K562 (cell line): ENCODE measurements at regions not wholly inside any gene's neighbourhood (a gene's known extent, or its start where the extent isn't known, plus 50 kb on each side); places are given as distances from the start of the nearest gene placed in this dataset.

Experiments used
- ATAC-seq: fragments of 200-7000 bp; cut with Tn5 transposase; 3 replicates; pipeline ENCODE4 v1.9.1; 2020; ENCODE audit warnings: moderate library complexity
- BruUV-seq: library from RNA; stranded (reverse); fragments of 400-500 nt; replicated peaks from 2 replicates; lab custom pipeline; 2021; lab: Mats Ljungman, UMichigan
- CTCF ChIA-PET: fragments of 300-600 bp; formaldehyde crosslinking; extraction: SDS; loops from one replicate; lab custom pipeline; 2021; ENCODE audit warnings: low intra/inter-chr PET ratio; lab: Yijun Ruan, JAX
- POLR2A ChIA-PET: fragments of 300-600, 350-650 bp; sonication (Branson Sonifier 250); formaldehyde crosslinking; extraction: SDS; loops from one replicate; lab custom pipeline; 2021; ENCODE audit warnings: antibody characterized with exemption, inconsistent platforms; lab: Yijun Ruan, JAX
- DNase-seq, 4 experiments: peaks; one replicate each; pipeline versions ENCODE4 v3.0.0 to v3.0.0-alpha.2; 2011 to 2018; ENCODE audit warnings: low spot score in 3 of 4, mixed read lengths in 3 of 4; ENCODE audit errors: extremely low read depth in 1 of 4
- FAIRE-seq: peaks from 2 replicates; lab custom pipeline; 2011; peaks lifted over from hg19 to GRCh38; lab: Jason Lieb, UNC
- H2AFZ ChIP-seq: 2 replicates; pipeline ENCODE4 v1.6.0; 2011; ENCODE audit warnings: low read depth, low read length, control low read depth, inconsistent platforms
- H3K27ac ChIP-seq: fragments of 200-600 bp; 3 replicates; pipeline ENCODE4 v1.8.0; 2011; ENCODE audit warnings: low read depth, mild to moderate bottlenecking, control low read depth, inconsistent platforms, low read length, moderate library complexity, mixed read lengths; ENCODE audit errors: extremely low read depth
- H3K27me3 ChIP-seq, 2 experiments: fragments of 300-600 bp in 1 of 2; 2 replicates in 1 of 2; 3 replicates in 1 of 2; pipeline versions ENCODE4 v1.6.0 to v1.8.0; 2011; ENCODE audit warnings: inconsistent platforms in 2 of 2, low read length in 2 of 2, mild to moderate bottlenecking in 1 of 2, mixed read lengths in 1 of 2, moderate library complexity in 1 of 2; ENCODE audit not compliant: control insufficient read depth in 2 of 2, insufficient read depth in 2 of 2
- H3K36me3 ChIP-seq: fragments of 300-600 bp; 3 replicates; pipeline ENCODE4 v1.8.0; 2011; ENCODE audit warnings: mild to moderate bottlenecking, low read length, inconsistent platforms; ENCODE audit not compliant: control insufficient read depth, insufficient read depth
- H3K4me1 ChIP-seq, 2 experiments: fragments of 200-600 bp in 1 of 2; replicated peaks in 1 of 2; 2 replicates in 1 of 2; 3 replicates in 1 of 2; pipeline versions ENCODE4 v1.5.1 to v1.8.0; 2011; ENCODE audit warnings: inconsistent platforms in 2 of 2, low read length in 2 of 2, mild to moderate bottlenecking in 1 of 2, mixed read lengths in 1 of 2, moderate library complexity in 1 of 2; ENCODE audit not compliant: control insufficient read depth in 2 of 2, insufficient read depth in 2 of 2
- H3K4me2 ChIP-seq: 2 replicates; pipeline ENCODE4 v1.6.1; 2011; ENCODE audit warnings: low read length, control low read depth, inconsistent platforms, mixed read lengths; ENCODE audit not compliant: insufficient read depth
- H3K4me3 ChIP-seq: fragments of 200-600 bp; sonication (generic), shearing (Covaris generic); 2 replicates; pipeline ENCODE4 v1.5.1; 2016; ENCODE audit warnings: control low read depth, inconsistent platforms
- H3K79me2 ChIP-seq: fragments of 200-600 bp; 3 replicates; pipeline ENCODE4 v1.8.0; 2011; ENCODE audit warnings: low read length, inconsistent platforms; ENCODE audit not compliant: control insufficient read depth, insufficient read depth
- H3K9ac ChIP-seq, 2 experiments: 2 replicates each; pipeline versions ENCODE4 v1.6.0 to v1.6.1; 2011; ENCODE audit warnings: low read depth in 2 of 2, low read length in 2 of 2, control low read depth in 1 of 2, inconsistent platforms in 1 of 2, mild to moderate bottlenecking in 1 of 2, mixed read lengths in 1 of 2; ENCODE audit not compliant: insufficient read depth in 1 of 2
- H3K9me1 ChIP-seq: one replicate; pipeline ENCODE4 v1.6.0; 2011; ENCODE audit warnings: inconsistent platforms, mild to moderate bottlenecking, low read length, moderate library complexity; ENCODE audit not compliant: control insufficient read depth, insufficient read depth
- H3K9me3 ChIP-seq: replicated peaks from 2 replicates; pipeline ENCODE4 v1.5.1; 2011; ENCODE audit warnings: low read depth, low read length, inconsistent platforms; ENCODE audit not compliant: control insufficient read depth, insufficient read depth
- H4K20me1 ChIP-seq: replicated peaks from 2 replicates; pipeline ENCODE4 v1.6.1; 2011; ENCODE audit warnings: low read length, inconsistent platforms, mixed read lengths; ENCODE audit not compliant: control insufficient read depth, insufficient read depth
- CBX1 ChIP-seq: sonication (generic); IDR thresholded peaks from 2 replicates; pipeline ENCODE4 v1.6.1; 2016; ENCODE audit warnings: antibody characterized with exemption, low read depth, mild to moderate bottlenecking
- ELF4 ChIP-seq: fragments of 450-650 bp; formaldehyde crosslinking; IDR thresholded peaks from 2 replicates; pipeline ENCODE4 v1.4.0; 2022; ENCODE audit warnings: missing genetic modification characterization
- FOXJ2 ChIP-seq: fragments of 200-800 bp; sonication (Bioruptor generic); IDR thresholded peaks from 2 replicates; pipeline ENCODE4 v1.6.1; 2016; ENCODE audit warnings: missing genetic modification characterization, missing compliant biosample characterization
- HMGXB4 ChIP-seq: sonication (generic); formaldehyde crosslinking; IDR thresholded peaks from 2 replicates; pipeline ENCODE4 v1.8.1; 2023; ENCODE audit warnings: mild to moderate bottlenecking, missing genetic modification reagents
- IRF9 ChIP-seq: fragments of 450-650 bp; IDR thresholded peaks from 2 replicates; pipeline ENCODE4 v1.6.1; 2016; ENCODE audit warnings: missing biosample characterization, missing genetic modification characterization
- NCOA6 ChIP-seq: fragments of 450-650 bp; IDR thresholded peaks from 2 replicates; pipeline ENCODE4 v1.6.1; 2017; ENCODE audit warnings: mild to moderate bottlenecking
- NFYB ChIP-seq: IDR thresholded peaks from 2 replicates; pipeline ENCODE4 v1.6.1; 2011; ENCODE audit warnings: mild to moderate bottlenecking, moderate library complexity; ENCODE audit not compliant: insufficient read length; ENCODE audit errors: extremely low read depth
- NR2C1 ChIP-seq, 2 experiments: fragments of 450-650 bp; IDR thresholded peaks; 2 replicates each; pipeline ENCODE4 v1.6.1; 2017; ENCODE audit warnings: mild to moderate bottlenecking in 2 of 2, antibody characterized with exemption in 1 of 2, inconsistent platforms in 1 of 2, missing compliant biosample characterization in 1 of 2, missing genetic modification characterization in 1 of 2
- PRPF4 ChIP-seq: fragments of 200-400 bp; formaldehyde crosslinking; IDR thresholded peaks from one replicate; pipeline ENCODE4 v1.6.1; 2017; ENCODE audit warnings: low read length, low read depth, mild to moderate bottlenecking; ENCODE audit not compliant: insufficient read depth, poor library complexity, severe bottlenecking
- RHOXF2B ChIP-seq: fragments of 250-450 bp; sonication (Bioruptor Pico); conservative IDR thresholded peaks from 2 replicates; pipeline ENCODE4 v1.5.1; 2021
- SMARCC2 ChIP-seq: fragments of 450-650 bp; IDR thresholded peaks from 2 replicates; pipeline ENCODE4 v1.6.1; 2017; ENCODE audit warnings: antibody characterized with exemption, moderate library complexity, mild to moderate bottlenecking, low read depth
- SRF ChIP-seq, 2 experiments: fragments of 250-450, 450-650 bp in 1 of 2; sonication (Bioruptor Pico) in 1 of 2; sonication (generic) in 1 of 2; formaldehyde crosslinking; IDR thresholded peaks; 2 replicates each; pipeline versions ENCODE4 v1.5.0 to v1.5.1; 2020 to 2022; ENCODE audit warnings: mild to moderate bottlenecking in 1 of 2, missing genetic modification reagents in 1 of 2
- UBTF ChIP-seq, 2 experiments: IDR thresholded peaks; 2 replicates each; pipeline ENCODE4 v1.6.1; 2012; ENCODE audit warnings: improper control_type of control experiment in 2 of 2, low read depth in 2 of 2, low read length in 2 of 2, borderline replicate concordance in 1 of 2
- YBX1 ChIP-seq: fragments of 450-650 bp; IDR thresholded peaks from 2 replicates; pipeline ENCODE4 v1.7.1; 2016; ENCODE audit warnings: mild to moderate bottlenecking
- ZNF282 ChIP-seq: sonication (generic); formaldehyde crosslinking; IDR thresholded peaks from 2 replicates; pipeline ENCODE4 v1.8.1; 2023; ENCODE audit warnings: missing genetic modification reagents
- ZNF408 ChIP-seq: fragments of 250-450 bp; sonication (Bioruptor Pico); IDR thresholded peaks from 2 replicates; pipeline ENCODE4 v1.4.0; 2020; ENCODE audit warnings: low read depth, mild to moderate bottlenecking, moderate library complexity
- WGBS: fragments of 100-300 bp; shearing (Covaris generic); methylation state at CpG from one replicate; pipeline ENCODE4 v1.1.6; 2016; ENCODE audit warnings: low coverage, mixed read lengths; ENCODE audit not compliant: insufficient coverage; ENCODE audit errors: missing lambda C conversion rate; 5-methylcytosine and 5-hydroxymethylcytosine counted together
- in situ Hi-C: fragments of 300-500 bp; cut with MboI; formaldehyde crosslinking; loops from 4 replicates; pipeline ENCODE4 v1.15.0; 2018; ENCODE audit warnings: inconsistent platforms, mixed read lengths
- intact Hi-C: fragments of 100-400 bp; cut with micrococcal nuclease; formaldehyde crosslinking; loops from 2 replicates; pipeline ENCODE4 v1.14.2; 2022

GRCh38 chr3:181075098-181075497 is 85.6 kb upstream of the DNAJC19 start (continued):
- TF ChIP-seq SMARCC2, result no peak
- no peak for TF ChIP-seq NCOA6
- no peak for TF ChIP-seq NFYB
- no peak for TF ChIP-seq PRPF4
- no peak for TF ChIP-seq CBX1

- H3K9me1 ChIP-seq, result no peaks in the 10 kb centered on the region
- H3K79me2 ChIP-seq, result no peaks in the 10 kb centered on the region
- no peaks in the 10 kb centered on the region for H3K4me1 ChIP-seq
- no peak for ATAC-seq
- ChIA-PET CTCF (no interaction called here), POLR2A (no interaction called here)
- no peak overlapping the region for H3K4me3 ChIP-seq
- in situ Hi-C loops, result no loop called here
- no peak for FAIRE-seq
- H3K27ac ChIP-seq, result no peak overlapping the region
- DNase-seq, result no peak
- H3K27me3 ChIP-seq, result no peaks in the 10 kb centered on the region
- no peaks in the 10 kb centered on the region for H3K36me3 ChIP-seq
- no peak overlapping the region for H3K9ac ChIP-seq
- H2AFZ ChIP-seq, result no peak overlapping the region
- BruUV-seq, result no TSS peak
- 0% methylated on average over 4 of the region's 4 CpGs for WGBS
- H3K4me2 ChIP-seq, result no peak overlapping the region
- H4K20me1 ChIP-seq, result no peaks in the 10 kb centered on the region
- no peaks in the 10 kb centered on the region for H3K9me3 ChIP-seq
- intact Hi-C loops, result no loop called here
- no peak for TF ChIP-seq RHOXF2B (CRISPR knock-in tag)
- TF ChIP-seq HMGXB4 (CRISPR knock-in tag), result no peak
- no peak for TF ChIP-seq YBX1
- TF ChIP-seq NR2C1 (IDR thresholded peaks at IDR 0.05), result no peak
- no peak for TF ChIP-seq NR2C1 (tag; IDR thresholded peaks at IDR 0.05)
- no peak for TF ChIP-seq SRF (CRISPR knock-in tag; IDR thresholded peaks at IDR 0.05)
- TF ChIP-seq UBTF (IDR thresholded peaks at IDR 0.05; ENCODE audit: borderline replicate concordance in 1 of 2, low read depth in 2 of 2, low read length in 2 of 2), result no peak
- TF ChIP-seq ELF4 (CRISPR knock-in tag), result no peak
- TF ChIP-seq FOXJ2 (tag), result no peak
- no peak for TF ChIP-seq IRF9 (tag)
- TF ChIP-seq ZNF408 (CRISPR knock-in tag), result no peak
- no peak for TF ChIP-seq ZNF282
Measured at GRCh38 chr3:181066143-181067087, 76.9 kb upstream of the DNAJC19 start.
